Loucy (cell line): ENCODE measurements at regions not wholly inside any gene's neighbourhood (a gene's known extent, or its start where the extent isn't known, plus 50 kb on each side); places are given as distances from the start of the nearest gene placed in this dataset.

ENCODE experiments used
- EZH2phosphoT487 ChIP-seq: fragments of 200-600 bp; IDR thresholded peaks from 2 replicates; pipeline ENCODE4 v1.6.1; 2018; ENCODE audit warnings: antibody characterized with exemption, mild to moderate bottlenecking, moderate library complexity, borderline replicate concordance
- TF ChIP-seq, protein P1 (sequence below): fragments of 200-600 bp; sonication (generic); conservative IDR thresholded peaks from 2 replicates; pipeline ENCODE4 v1.5.1; 2014; ENCODE audit warnings: mild to moderate bottlenecking, antibody characterized with exemption, low read length

DNA sequence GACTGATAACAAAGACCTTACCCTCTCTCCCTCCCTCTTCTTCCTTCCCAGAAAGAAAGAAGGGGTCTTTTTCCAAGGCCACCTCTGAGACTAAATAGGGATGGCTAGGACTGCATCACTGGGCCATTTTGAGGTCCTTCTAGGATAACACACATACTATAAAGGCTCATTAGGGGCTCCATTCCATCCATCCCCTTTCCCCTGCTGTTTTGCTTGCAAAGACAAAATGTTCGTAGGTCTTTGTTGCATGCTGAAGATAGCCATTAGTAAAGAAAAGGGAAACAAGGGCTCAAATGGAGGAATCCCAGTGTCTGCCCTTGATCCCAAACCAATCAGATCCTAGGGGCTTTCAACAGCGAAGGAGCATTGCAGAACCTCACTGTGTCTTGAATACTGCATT is 344.3 kb downstream of the CYP26B1 start:
- TF ChIP-seq, protein P1, sequence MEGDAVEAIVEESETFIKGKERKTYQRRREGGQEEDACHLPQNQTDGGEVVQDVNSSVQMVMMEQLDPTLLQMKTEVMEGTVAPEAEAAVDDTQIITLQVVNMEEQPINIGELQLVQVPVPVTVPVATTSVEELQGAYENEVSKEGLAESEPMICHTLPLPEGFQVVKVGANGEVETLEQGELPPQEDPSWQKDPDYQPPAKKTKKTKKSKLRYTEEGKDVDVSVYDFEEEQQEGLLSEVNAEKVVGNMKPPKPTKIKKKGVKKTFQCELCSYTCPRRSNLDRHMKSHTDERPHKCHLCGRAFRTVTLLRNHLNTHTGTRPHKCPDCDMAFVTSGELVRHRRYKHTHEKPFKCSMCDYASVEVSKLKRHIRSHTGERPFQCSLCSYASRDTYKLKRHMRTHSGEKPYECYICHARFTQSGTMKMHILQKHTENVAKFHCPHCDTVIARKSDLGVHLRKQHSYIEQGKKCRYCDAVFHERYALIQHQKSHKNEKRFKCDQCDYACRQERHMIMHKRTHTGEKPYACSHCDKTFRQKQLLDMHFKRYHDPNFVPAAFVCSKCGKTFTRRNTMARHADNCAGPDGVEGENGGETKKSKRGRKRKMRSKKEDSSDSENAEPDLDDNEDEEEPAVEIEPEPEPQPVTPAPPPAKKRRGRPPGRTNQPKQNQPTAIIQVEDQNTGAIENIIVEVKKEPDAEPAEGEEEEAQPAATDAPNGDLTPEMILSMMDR, result no peak
- no peak for TF ChIP-seq EZH2phosphoT487
